ENCODE measurements at regions not wholly inside any gene's neighbourhood (a gene's known extent, or its start where the extent isn't known, plus 50 kb on each side); places are given as distances from the start of the nearest gene placed in this dataset.

- no peak for TF ChIP-seq CTCF (IDR thresholded peaks at IDR 0.05; ENCODE audit: low read depth, low read length)
- no peak for DNase-seq (ENCODE audit: low read depth in 1 of 2, low spot score in 1 of 2)
These were observed 131.2 kb downstream of the PLEKHG1 start for GRCh38 chr6:150730801-150731457.

GRCh38 chr6:150732765-150733539, 132.6 kb upstream of the MTHFD1L start:
- TF ChIP-seq CTCF (IDR thresholded peaks at IDR 0.05; ENCODE audit: low read depth, low read length): no peak
- H3K9me3 ChIP-seq (ENCODE audit: low read depth): no peaks in the 10 kb centered on the region

More at GRCh38 chr6:150730801-150731457, 131.2 kb downstream of the PLEKHG1 start:
- no peak overlapping the region for H3K27ac ChIP-seq
- no peaks in the 10 kb centered on the region for H3K9me3 ChIP-seq (ENCODE audit: low read depth)
- no peaks in the 10 kb centered on the region for H3K36me3 ChIP-seq
- H3K4me3 ChIP-seq: no peak overlapping the region
- H3K4me1 ChIP-seq (ENCODE audit: low read depth): no peaks in the 10 kb centered on the region
- no peaks in the 10 kb centered on the region for H3K27me3 ChIP-seq

GRCh38 chr6:150733726-150734125, 131.8 kb upstream of the MTHFD1L start:
- DNase-seq (ENCODE audit: low read depth in 1 of 2, low spot score in 1 of 2): no peak
- Histone ChIP-seq H3K4me1 (ENCODE audit: low read depth) (no peaks in the 10 kb centered on the region), H3K9me3 (ENCODE audit: low read depth) (no peaks in the 10 kb centered on the region), H3K36me3 (no peaks in the 10 kb centered on the region), H3K4me3 (no peak overlapping the region), H3K27me3 (no peaks in the 10 kb centered on the region), H3K27ac (no peak overlapping the region)
- no peak for TF ChIP-seq CTCF (IDR thresholded peaks at IDR 0.05; ENCODE audit: low read depth, low read length)

More at GRCh38 chr6:150732765-150733539, 132.6 kb upstream of the MTHFD1L start:
- H3K4me3 ChIP-seq: no peak overlapping the region
- no peaks in the 10 kb centered on the region for H3K4me1 ChIP-seq (ENCODE audit: low read depth)
- no peaks in the 10 kb centered on the region for H3K36me3 ChIP-seq
- H3K27ac ChIP-seq: no peak overlapping the region
- no peaks in the 10 kb centered on the region for H3K27me3 ChIP-seq
- DNase-seq (ENCODE audit: low read depth in 1 of 2, low spot score in 1 of 2): no peak

GRCh38 chr6:150734235-150734634, 131.3 kb upstream of the MTHFD1L start:
- no peak for TF ChIP-seq CTCF (IDR thresholded peaks at IDR 0.05; ENCODE audit: low read depth, low read length)
- no peaks in the 10 kb centered on the region for H3K27me3 ChIP-seq
- no peak overlapping the region for H3K27ac ChIP-seq
- DNase-seq (ENCODE audit: low read depth in 1 of 2, low spot score in 1 of 2): no peak
- no peaks in the 10 kb centered on the region for H3K4me1 ChIP-seq (ENCODE audit: low read depth)
- H3K9me3 ChIP-seq (ENCODE audit: low read depth): no peaks in the 10 kb centered on the region
- no peak overlapping the region for H3K4me3 ChIP-seq
- H3K36me3 ChIP-seq: no peaks in the 10 kb centered on the region

GRCh38 chr6:150735341-150735851, 130.1 kb upstream of the MTHFD1L start:
- Histone ChIP-seq H3K36me3 (no peaks in the 10 kb centered on the region), H3K27ac (no peak overlapping the region), H3K4me1 (ENCODE audit: low read depth) (peaks cover 5% of the 10 kb centered on the region), H3K27me3 (no peaks in the 10 kb centered on the region), H3K9me3 (ENCODE audit: low read depth) (no peaks in the 10 kb centered on the region), H3K4me3 (no peak overlapping the region)
- no peak for TF ChIP-seq CTCF (IDR thresholded peaks at IDR 0.05; ENCODE audit: low read depth, low read length)
- no peak for DNase-seq (ENCODE audit: low read depth in 1 of 2, low spot score in 1 of 2)

Data from cardiac muscle cell (in vitro differentiated cells and primary cell).